GM21367 (cell line): ENCODE measurements at regions not wholly inside any gene's neighbourhood (a gene's known extent, or its start where the extent isn't known, plus 50 kb on each side); places are given as distances from the start of the nearest gene placed in this dataset.

Source experiments
- ATAC-seq: cut with Tn5 transposase; IDR thresholded peaks from one replicate; pipeline ENCODE4 v1.9.1; 2021; ENCODE audit not compliant: unreplicated experiment

GRCh38 chr2:195319548-195320412 lies 337.2 kb upstream of the SLC39A10 start:
- no peak for ATAC-seq

GRCh38 chr2:195319112-195319460 lies 337.9 kb upstream of the SLC39A10 start:
- ATAC-seq = no peak

- ATAC-seq = no peak
Measured at GRCh38 chr2:195318440-195319111, 338.4 kb upstream of the SLC39A10 start.

- ATAC-seq = no peak
Measured at GRCh38 chr2:195317550-195317949, 339.5 kb upstream of the SLC39A10 start.

GRCh38 chr2:195316486-195316885 lies 340.5 kb upstream of the SLC39A10 start:
- ATAC-seq = no peak

- peak; percentile 50 for ATAC-seq
Measured at GRCh38 chr2:195313962-195314361, 343.1 kb upstream of the SLC39A10 start.

- ATAC-seq = no peak
Measured at GRCh38 chr2:195312662-195313061, 344.4 kb upstream of the SLC39A10 start.

- no peak for ATAC-seq
Measured at GRCh38 chr2:195308163-195308562, 348.9 kb upstream of the SLC39A10 start.

- no peak for ATAC-seq
Measured at GRCh38 chr2:195307751-195308150, 349.3 kb upstream of the SLC39A10 start.

- no peak for ATAC-seq
Measured at GRCh38 chr2:195304310-195304709, 352.7 kb upstream of the SLC39A10 start.

- no peak for ATAC-seq
Measured at GRCh38 chr2:195300631-195301030, 356.4 kb upstream of the SLC39A10 start.

GRCh38 chr2:195299600-195299999 lies 357.4 kb upstream of the SLC39A10 start:
- ATAC-seq = no peak

GRCh38 chr2:195296490-195296889 lies 360.5 kb upstream of the SLC39A10 start:
- ATAC-seq = no peak

GRCh38 chr2:195289081-195289480 lies 367.9 kb upstream of the SLC39A10 start:
- ATAC-seq = no peak

- ATAC-seq = no peak
Measured at GRCh38 chr2:195279840-195280427, 377.1 kb upstream of the SLC39A10 start.

- ATAC-seq = no peak
Measured at GRCh38 chr2:195270466-195271039, 386.5 kb upstream of the SLC39A10 start.

- no peak for ATAC-seq
Measured at GRCh38 chr2:195269220-195269619, 387.8 kb upstream of the SLC39A10 start.

GRCh38 chr2:195257979-195258378 lies 399.0 kb upstream of the SLC39A10 start:
- ATAC-seq = no peak

- ATAC-seq = no peak
Measured at GRCh38 chr2:195252018-195252417, 405.0 kb upstream of the SLC39A10 start.

- ATAC-seq = no peak
Measured at GRCh38 chr2:195251214-195251613, 405.8 kb upstream of the SLC39A10 start.

GRCh38 chr2:195238826-195239225 lies 418.2 kb upstream of the SLC39A10 start:
- no peak for ATAC-seq

GRCh38 chr2:195238379-195238778 lies 418.6 kb upstream of the SLC39A10 start:
- ATAC-seq = no peak
